ENCODE measurements at regions not wholly inside any gene's neighbourhood (a gene's known extent, or its start where the extent isn't known, plus 50 kb on each side); places are given as distances from the start of the nearest gene placed in this dataset.

GRCh38 chr1:213415691-213416380, 364.8 kb downstream of the RPS6KC1 start:
- Histone ChIP-seq H3K4me2 (no peak overlapping the region), H3K27ac (no peak overlapping the region), H3K9ac (no peak overlapping the region), H3K4me3 (no peak overlapping the region), H4K20me1 (ENCODE audit: low read depth) (no peaks in the 10 kb centered on the region), H3K36me3 (no peaks in the 10 kb centered on the region), H3K27me3 (no peaks in the 10 kb centered on the region), H3K79me2 (ENCODE audit: low read depth) (no peaks in the 10 kb centered on the region), H2AFZ (replicated peaks) (no peak overlapping the region), H3K4me1 (no peaks in the 10 kb centered on the region), H3F3A (ENCODE audit: low read depth) (no peaks in the 10 kb centered on the region), H3K9me3 (ENCODE audit: low read depth) (no peaks in the 10 kb centered on the region)
- no peak for DNase-seq (ENCODE audit: low spot score)
- Mint-ChIP-seq H3K36me3 (no peaks in the 10 kb centered on the region), H3K27ac (no peak overlapping the region), H3K9me3 (no peaks in the 10 kb centered on the region), H3K4me3 (no peak overlapping the region), H3K4me1 (no peaks in the 10 kb centered on the region), H3K27me3 (ENCODE audit: insufficient read depth, low read depth) (peaks cover 4% of the 10 kb centered on the region)
- TF ChIP-seq EZH2phosphoT487 (IDR thresholded peaks at IDR 0.05) (no peak), EZH2 (IDR thresholded peaks at IDR 0.05) (no peak), CTCF (IDR thresholded peaks at IDR 0.05) (no peak)

- Histone ChIP-seq H3F3A (ENCODE audit: low read depth) (no peaks in the 10 kb centered on the region), H3K4me2 (no peak overlapping the region), H3K9me3 (ENCODE audit: low read depth) (no peaks in the 10 kb centered on the region), H4K20me1 (ENCODE audit: low read depth) (no peaks in the 10 kb centered on the region), H3K9ac (no peak overlapping the region), H3K36me3 (no peaks in the 10 kb centered on the region), H3K79me2 (ENCODE audit: low read depth) (no peaks in the 10 kb centered on the region), H3K27me3 (no peaks in the 10 kb centered on the region), H3K4me1 (no peaks in the 10 kb centered on the region), H2AFZ (replicated peaks) (no peak overlapping the region), H3K27ac (no peak overlapping the region), H3K4me3 (no peak overlapping the region)
- no peak for TF ChIP-seq EZH2phosphoT487 (IDR thresholded peaks at IDR 0.05)
- no peak overlapping the region for H3K4me3 Mint-ChIP-seq
- H3K4me1 Mint-ChIP-seq = no peaks in the 10 kb centered on the region
- H3K9me3 Mint-ChIP-seq = no peaks in the 10 kb centered on the region
- DNase-seq (ENCODE audit: low spot score) = no peak
- H3K27ac Mint-ChIP-seq = no peak overlapping the region
- H3K36me3 Mint-ChIP-seq = no peaks in the 10 kb centered on the region
- H3K27me3 Mint-ChIP-seq (ENCODE audit: insufficient read depth, low read depth) = peaks cover 4% of the 10 kb centered on the region
These were observed 365.6 kb downstream of the RPS6KC1 start for GRCh38 chr1:213416461-213417224.

- peaks cover 4% of the 10 kb centered on the region for H3K27me3 Mint-ChIP-seq (ENCODE audit: insufficient read depth, low read depth)
- H3K27ac ChIP-seq = no peak overlapping the region
- no peaks in the 10 kb centered on the region for H3K4me1 Mint-ChIP-seq
- TF ChIP-seq CTCF (IDR thresholded peaks at IDR 0.05) = no peak
- no peak for TF ChIP-seq EZH2 (IDR thresholded peaks at IDR 0.05)
- TF ChIP-seq EZH2phosphoT487 (IDR thresholded peaks at IDR 0.05) = no peak
- H3K9me3 Mint-ChIP-seq = no peaks in the 10 kb centered on the region
- no peak overlapping the region for H3K9ac ChIP-seq
- no peak overlapping the region for H3K4me3 ChIP-seq
- H3K36me3 Mint-ChIP-seq = no peaks in the 10 kb centered on the region
- no peak overlapping the region for H3K4me3 Mint-ChIP-seq
- no peak overlapping the region for H3K27ac Mint-ChIP-seq
- H3K79me2 ChIP-seq (ENCODE audit: low read depth) = no peaks in the 10 kb centered on the region
- DNase-seq (ENCODE audit: low spot score) = no peak
- no peak overlapping the region for H2AFZ ChIP-seq (replicated peaks)
- no peaks in the 10 kb centered on the region for H3K36me3 ChIP-seq
- H3K9me3 ChIP-seq (ENCODE audit: low read depth) = no peaks in the 10 kb centered on the region
- no peak overlapping the region for H3K4me2 ChIP-seq
- no peaks in the 10 kb centered on the region for H3K4me1 ChIP-seq
- H4K20me1 ChIP-seq (ENCODE audit: low read depth) = no peaks in the 10 kb centered on the region
- H3K27me3 ChIP-seq = no peaks in the 10 kb centered on the region
- no peaks in the 10 kb centered on the region for H3F3A ChIP-seq (ENCODE audit: low read depth)
These were observed 366.3 kb downstream of the RPS6KC1 start for GRCh38 chr1:213417225-213417820.

Measured in neural progenitor cell (in vitro differentiated cells).